Activated T-cell treated with anti-CD3 and anti-CD28 coated beads for 1 hour (primary cell): ENCODE measurements at regions not wholly inside any gene's neighbourhood (a gene's known extent, or its start where the extent isn't known, plus 50 kb on each side); places are given as distances from the start of the nearest gene placed in this dataset.

Source experiments
- DNase-seq: peaks from one replicate; pipeline ENCODE4 v3.0.0-alpha.2; 2020; ENCODE audit warnings: low read depth

- DNase-seq = no peak
Measured at GRCh38 chr17:77419095-77419494, 278.3 kb downstream of the SEC14L1 start.

GRCh38 chr17:77419547-77420094 is 278.9 kb downstream of the SEC14L1 start:
- DNase-seq = no peak

- no peak for DNase-seq
Measured at GRCh38 chr17:77420095-77420803, 279.5 kb downstream of the SEC14L1 start.

- DNase-seq = peak; percentile 43
Measured at GRCh38 chr17:77420804-77421629, 280.2 kb downstream of the SEC14L1 start.

- no peak for DNase-seq
Measured at GRCh38 chr17:77421630-77421972, 280.8 kb downstream of the SEC14L1 start.

- no peak for DNase-seq
Measured at GRCh38 chr17:77422104-77422747, 281.5 kb downstream of the SEC14L1 start.

- no peak for DNase-seq
Measured at GRCh38 chr17:77422748-77423113, 282.0 kb downstream of the SEC14L1 start.

- no peak for DNase-seq
Measured at GRCh38 chr17:77423589-77424451, 283.1 kb downstream of the SEC14L1 start.

GRCh38 chr17:77424585-77425344 is 284.0 kb downstream of the SEC14L1 start:
- DNase-seq = no peak

- DNase-seq = no peak
Measured at GRCh38 chr17:77425348-77425747, 284.6 kb downstream of the SEC14L1 start.

GRCh38 chr17:77425791-77426641 is 285.2 kb downstream of the SEC14L1 start:
- no peak for DNase-seq

GRCh38 chr17:77426676-77427386 is 286.1 kb downstream of the SEC14L1 start:
- no peak for DNase-seq

- DNase-seq = no peak
Measured at GRCh38 chr17:77427391-77427991, 286.7 kb downstream of the SEC14L1 start.

GRCh38 chr17:77428020-77428748 is 287.4 kb downstream of the SEC14L1 start:
- DNase-seq = no peak

GRCh38 chr17:77428749-77429368 is 288.1 kb downstream of the SEC14L1 start:
- no peak for DNase-seq

GRCh38 chr17:77429369-77429968 is 288.7 kb downstream of the SEC14L1 start:
- no peak for DNase-seq

- DNase-seq = peak; percentile 86
Measured at GRCh38 chr17:77429969-77430752, 289.4 kb downstream of the SEC14L1 start.
